ENCODE measurements at regions not wholly inside any gene's neighbourhood (a gene's known extent, or its start where the extent isn't known, plus 50 kb on each side); places are given as distances from the start of the nearest gene placed in this dataset.

GRCh38 chr10:9289811-9290210 lies 1235.3 kb downstream of the GATA3 start:
- TF ChIP-seq EZH2phosphoT487 (IDR thresholded peaks at IDR 0.05; ENCODE audit: low read depth, severe bottlenecking, unreplicated experiment) (no peak), CTCF (IDR thresholded peaks at IDR 0.05; ENCODE audit: poor library complexity) (no peak)
